ENCODE measurements at regions not wholly inside any gene's neighbourhood (a gene's known extent, or its start where the extent isn't known, plus 50 kb on each side); places are given as distances from the start of the nearest gene placed in this dataset.
A peak's percentile ranks its signal among the peaks of the same experiment; 100 is the strongest.
"Not testable (repeated sequence)": the region's sequence is repeated elsewhere in the genome, so short reads cannot be mapped to it uniquely, and the experiment has no call there.

DNA sequence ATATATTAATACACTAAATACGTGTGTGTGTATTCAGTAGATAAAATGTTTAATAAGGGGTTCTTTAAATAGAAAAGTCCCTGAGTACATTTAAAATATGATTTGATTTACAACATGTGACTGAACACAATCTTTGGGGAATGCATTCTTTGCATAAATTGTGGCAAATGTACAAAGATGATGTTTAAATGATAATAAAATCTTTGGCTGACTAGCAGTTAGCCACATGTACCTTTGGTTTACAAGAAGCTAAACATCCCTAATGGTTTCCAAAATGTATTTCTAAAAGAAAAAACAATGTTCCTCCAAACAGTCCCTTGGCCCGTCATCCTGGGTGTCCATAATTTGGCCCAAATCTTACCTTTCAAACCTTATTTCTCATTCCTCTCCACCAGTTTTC, 106.4 kb upstream of the MARK1 start:
- Histone ChIP-seq H3K27ac (no peak overlapping the region), H3K4me3 (no peak overlapping the region), H3K36me3 (no peaks in the 10 kb centered on the region), H3K4me1 (no peaks in the 10 kb centered on the region), H3K27me3 (no peaks in the 10 kb centered on the region), H3K9me3 (no peaks in the 10 kb centered on the region)
- ATAC-seq (ENCODE audit: low FRiP score in 2 of 2) (no peak), DNase-seq (no peak)
- TF ChIP-seq, protein P1, sequence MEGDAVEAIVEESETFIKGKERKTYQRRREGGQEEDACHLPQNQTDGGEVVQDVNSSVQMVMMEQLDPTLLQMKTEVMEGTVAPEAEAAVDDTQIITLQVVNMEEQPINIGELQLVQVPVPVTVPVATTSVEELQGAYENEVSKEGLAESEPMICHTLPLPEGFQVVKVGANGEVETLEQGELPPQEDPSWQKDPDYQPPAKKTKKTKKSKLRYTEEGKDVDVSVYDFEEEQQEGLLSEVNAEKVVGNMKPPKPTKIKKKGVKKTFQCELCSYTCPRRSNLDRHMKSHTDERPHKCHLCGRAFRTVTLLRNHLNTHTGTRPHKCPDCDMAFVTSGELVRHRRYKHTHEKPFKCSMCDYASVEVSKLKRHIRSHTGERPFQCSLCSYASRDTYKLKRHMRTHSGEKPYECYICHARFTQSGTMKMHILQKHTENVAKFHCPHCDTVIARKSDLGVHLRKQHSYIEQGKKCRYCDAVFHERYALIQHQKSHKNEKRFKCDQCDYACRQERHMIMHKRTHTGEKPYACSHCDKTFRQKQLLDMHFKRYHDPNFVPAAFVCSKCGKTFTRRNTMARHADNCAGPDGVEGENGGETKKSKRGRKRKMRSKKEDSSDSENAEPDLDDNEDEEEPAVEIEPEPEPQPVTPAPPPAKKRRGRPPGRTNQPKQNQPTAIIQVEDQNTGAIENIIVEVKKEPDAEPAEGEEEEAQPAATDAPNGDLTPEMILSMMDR (IDR thresholded peaks at IDR 0.05): no peak
- TF ChIP-seq EP300 (IDR thresholded peaks at IDR 0.05): no peak
- no peak for TF ChIP-seq POLR2A (IDR thresholded peaks at IDR 0.05)
- TF ChIP-seq POLR2AphosphoS5 (IDR thresholded peaks at IDR 0.05): no peak
- 72 to 78% methylated on average over 2 of the region's 2 CpGs for WGBS, 2 donors

DNA sequence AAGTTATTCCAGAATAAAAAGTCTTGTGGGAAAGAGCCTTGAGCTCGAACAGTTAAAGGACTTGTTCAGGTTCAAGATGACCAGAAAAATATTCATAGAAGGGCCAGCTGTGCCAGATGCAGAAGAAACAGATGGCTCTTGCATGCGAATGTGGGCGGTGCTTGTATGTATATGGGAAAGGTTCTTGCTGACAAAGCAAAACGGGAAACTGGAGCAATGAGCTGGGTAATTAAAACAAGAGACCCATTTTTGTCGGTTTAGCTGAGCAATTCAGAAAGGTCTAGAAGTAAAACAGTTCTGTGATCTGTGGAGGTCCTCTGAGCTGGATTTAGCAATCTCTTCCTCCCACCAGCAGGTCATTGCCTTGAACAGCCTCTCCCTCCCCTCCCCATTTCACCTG, 107.2 kb upstream of the MARK1 start:
- Histone ChIP-seq H3K27me3 (no peaks in the 10 kb centered on the region), H3K27ac (no peak overlapping the region), H3K4me1 (no peaks in the 10 kb centered on the region), H3K4me3 (no peak overlapping the region), H3K36me3 (no peaks in the 10 kb centered on the region), H3K9me3 (no peaks in the 10 kb centered on the region)
- ATAC-seq (ENCODE audit: low FRiP score in 2 of 2) (no peak), DNase-seq (no peak)
- no peak for TF ChIP-seq EP300 (IDR thresholded peaks at IDR 0.05)
- TF ChIP-seq POLR2AphosphoS5 (IDR thresholded peaks at IDR 0.05): no peak
- TF ChIP-seq, protein P1 (IDR thresholded peaks at IDR 0.05): no peak
- TF ChIP-seq POLR2A (IDR thresholded peaks at IDR 0.05): no peak
- WGBS, 2 donors: 59 to 65% methylated on average over 5 of the region's 5 CpGs

DNA sequence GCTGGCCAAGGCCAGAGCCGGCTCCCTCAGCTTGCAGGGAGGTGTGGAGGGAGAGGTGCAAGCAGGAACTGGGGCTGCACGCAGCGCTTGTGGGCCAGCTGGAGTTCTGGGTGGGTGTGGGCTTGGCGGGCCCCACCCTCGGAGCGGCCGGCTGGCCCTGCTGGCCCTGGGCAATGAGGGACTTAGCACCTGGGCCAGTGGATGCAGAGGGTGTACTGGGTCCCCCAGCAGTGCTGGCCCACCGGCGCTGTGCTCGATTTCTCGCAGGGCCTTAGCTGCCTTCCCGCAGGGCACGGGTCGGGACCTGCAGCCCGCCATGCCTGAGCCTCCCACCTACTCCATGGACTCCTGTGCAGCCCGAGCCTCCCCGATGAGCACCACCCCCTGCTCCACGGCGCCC, 115.6 kb upstream of the MARK1 start:
- H3K27me3 ChIP-seq; H3K27ac ChIP-seq; H3K4me3 ChIP-seq; H3K9me3 ChIP-seq; H3K4me1 ChIP-seq; ATAC-seq (ENCODE audit: low FRiP score in 2 of 2); H3K36me3 ChIP-seq: not testable (repeated sequence)
- 92% methylated on average over 16 of the region's 19 CpGs; no CpG with 5 or more reads in 1 of the 2 donors for WGBS, 2 donors
- peak in 1 of 2 donors; percentile 78 for DNase-seq

DNA sequence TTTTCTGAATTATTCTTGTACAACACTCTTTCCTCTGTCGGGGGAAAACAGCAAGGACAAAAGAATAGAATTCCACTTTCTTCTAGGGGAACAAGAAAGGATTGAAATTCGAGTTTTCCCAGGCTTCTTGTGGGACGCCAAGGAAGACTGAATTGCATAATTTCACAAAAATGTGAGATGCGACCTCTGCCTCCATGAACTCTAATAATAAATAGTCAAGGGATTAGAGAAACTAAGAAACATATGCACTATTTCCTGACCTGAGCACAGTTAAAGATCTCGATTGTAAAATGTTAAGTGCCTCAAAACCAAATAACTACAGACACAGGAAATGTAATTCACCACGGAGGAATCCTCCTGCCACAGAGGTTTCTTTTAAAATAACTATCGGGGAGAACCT, 117.3 kb upstream of the MARK1 start:
- Histone ChIP-seq H3K36me3 (no peaks in the 10 kb centered on the region), H3K27me3 (no peaks in the 10 kb centered on the region), H3K27ac (no peak overlapping the region), H3K9me3 (no peaks in the 10 kb centered on the region), H3K4me3 (no peak overlapping the region), H3K4me1 (no peaks in the 10 kb centered on the region)
- 37 to 39% methylated on average over 7 of the region's 7 CpGs for WGBS, 2 donors
- no peak for DNase-seq
- TF ChIP-seq POLR2AphosphoS5 (IDR thresholded peaks at IDR 0.05) (no peak), POLR2A (IDR thresholded peaks at IDR 0.05) (no peak), EP300 (IDR thresholded peaks at IDR 0.05) (no peak)
- TF ChIP-seq, protein P1 (IDR thresholded peaks at IDR 0.05): no peak
- ATAC-seq (ENCODE audit: low FRiP score in 2 of 2): no peak

DNA sequence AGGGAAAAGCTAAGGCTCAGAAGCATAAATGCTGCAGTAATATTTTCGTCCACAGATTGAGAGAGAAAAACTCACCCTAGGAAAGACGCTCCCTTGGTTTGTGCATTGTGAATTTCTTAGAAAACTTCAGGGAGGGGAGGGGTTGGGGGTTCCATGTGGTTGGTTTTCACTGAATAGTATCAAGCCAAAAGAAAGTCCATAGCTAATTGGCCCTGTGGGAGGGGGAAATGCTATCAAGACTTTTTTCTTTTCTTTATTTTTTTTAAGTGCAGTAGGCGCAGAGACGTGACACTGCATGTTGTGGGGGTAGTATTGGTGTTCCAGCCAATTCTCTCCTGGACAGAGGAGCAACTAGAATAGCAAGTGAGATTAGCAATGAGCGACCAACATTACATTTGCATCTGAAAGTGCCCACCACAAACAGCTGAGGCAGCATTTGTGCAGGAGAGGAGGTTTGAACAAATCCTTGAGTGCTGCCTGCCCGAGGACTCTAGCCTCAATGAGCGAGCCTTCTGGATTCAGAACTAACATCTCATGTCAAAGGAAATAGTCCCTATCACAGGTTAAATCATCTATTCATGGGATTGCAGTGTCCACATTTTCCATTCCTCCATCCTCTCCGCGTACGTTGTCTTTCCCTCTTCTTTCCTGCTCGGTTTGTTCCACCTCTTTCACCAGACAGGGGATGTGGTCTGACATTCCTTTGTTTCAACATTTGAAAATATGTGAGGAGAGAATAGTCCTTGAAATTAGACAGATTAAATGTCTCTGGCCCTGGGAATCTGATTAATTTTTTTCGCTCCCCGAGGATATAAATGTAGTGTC, 118.0 kb upstream of the MARK1 start:
- DNase-seq: no peak
- ATAC-seq (ENCODE audit: low FRiP score in 2 of 2): no peak
- Histone ChIP-seq H3K9me3 (no peaks in the 10 kb centered on the region), H3K4me1 (no peaks in the 10 kb centered on the region), H3K27me3 (no peaks in the 10 kb centered on the region), H3K4me3 (no peak overlapping the region), H3K27ac (no peak overlapping the region), H3K36me3 (no peaks in the 10 kb centered on the region)
- 68 to 74% methylated on average over 13 of the region's 13 CpGs for WGBS, 2 donors
- TF ChIP-seq POLR2AphosphoS5 (IDR thresholded peaks at IDR 0.05) (no peak), EP300 (IDR thresholded peaks at IDR 0.05) (no peak), POLR2A (IDR thresholded peaks at IDR 0.05) (no peak)
- TF ChIP-seq, protein P1 (IDR thresholded peaks at IDR 0.05): no peak

Measured in upper lobe of left lung (tissue), 6 donors.